HEK293T (cell line): ENCODE measurements at regions not wholly inside any gene's neighbourhood (a gene's known extent, or its start where the extent isn't known, plus 50 kb on each side); places are given as distances from the start of the nearest gene placed in this dataset.

Experiments used
- FOXK2 ChIP-seq: fragments of 450-650 bp; IDR thresholded peaks from 2 replicates; pipeline ENCODE4 v1.6.1; 2016; ENCODE audit warnings: mild to moderate bottlenecking
- FOXM1 ChIP-seq: fragments of 450-650 bp; IDR thresholded peaks from 2 replicates; pipeline ENCODE4 v1.6.1; 2017; ENCODE audit warnings: mild to moderate bottlenecking, borderline replicate concordance
- SUZ12 ChIP-seq: fragments of 450-650 bp; IDR thresholded peaks from 2 replicates; pipeline ENCODE4 v1.6.1; 2016; ENCODE audit warnings: mild to moderate bottlenecking

- TF ChIP-seq SUZ12 (no peak), FOXK2 (no peak), FOXM1 (no peak)
Observed at GRCh38 chr1:238913210-238913609, 473.2 kb upstream of the CHRM3 start.
